GM10248 (cell line): ENCODE measurements at regions not wholly inside any gene's neighbourhood (a gene's known extent, or its start where the extent isn't known, plus 50 kb on each side); places are given as distances from the start of the nearest gene placed in this dataset.

Experiments
- CTCF ChIA-PET: fragments of 300-600 bp; sonication (Branson Sonifier 250); formaldehyde crosslinking; extraction: SDS; loops from one replicate; lab custom pipeline; 2021; ENCODE audit warnings: antibody characterized with exemption; lab: Yijun Ruan, JAX
- POLR2A ChIA-PET: fragments of 350-650 bp; sonication (Branson Sonifier 250); formaldehyde crosslinking; extraction: SDS; loops from one replicate; lab custom pipeline; 2020; ENCODE audit warnings: antibody characterized with exemption; lab: Yijun Ruan, JAX
- DNase-seq: peaks from one replicate; pipeline ENCODE4 v3.0.0; 2012; ENCODE audit errors: extremely low spot score
- CTCF ChIP-seq: IDR thresholded peaks from 2 replicates; pipeline ENCODE4 v1.5.1; 2012; ENCODE audit warnings: mild to moderate bottlenecking, low read depth; ENCODE audit errors: extremely low read depth, missing control alignments, control extremely low read depth

GRCh38 chr7:121797657-121798452 lies 75.1 kb upstream of the PTPRZ1 start:
- no peak for TF ChIP-seq CTCF
- no peak for DNase-seq
- ChIA-PET CTCF (interaction anchor here (0.9 kb wide), 1 partner anchor 14 kb away, joined by 3 read pairs; no protein-coding TSS in a partner anchor), POLR2A (no interaction called here)

- CTCF ChIA-PET = interaction anchor here (0.9 to 1.0 kb wide), 2 partner anchors 10 to 14 kb away, joined by 3 read pairs; no protein-coding TSS in a partner anchor
- POLR2A ChIA-PET = no interaction called here
- DNase-seq = no peak
- TF ChIP-seq CTCF = no peak
Observed at GRCh38 chr7:121796936-121797656, 75.9 kb upstream of the PTPRZ1 start.

- POLR2A ChIA-PET = no interaction called here
- DNase-seq = no peak
- CTCF ChIA-PET = interaction anchor here (1.0 kb wide), 1 partner anchor 11 kb away, joined by 3 read pairs; no protein-coding TSS in a partner anchor
- no peak for TF ChIP-seq CTCF
Observed at GRCh38 chr7:121796381-121796780, 76.6 kb upstream of the PTPRZ1 start.

- CTCF ChIA-PET = no interaction called here
- no peak for TF ChIP-seq CTCF
- no peak for DNase-seq
- POLR2A ChIA-PET = no interaction called here
Observed at GRCh38 chr7:121795736-121796135, 77.2 kb upstream of the PTPRZ1 start.

DNA sequence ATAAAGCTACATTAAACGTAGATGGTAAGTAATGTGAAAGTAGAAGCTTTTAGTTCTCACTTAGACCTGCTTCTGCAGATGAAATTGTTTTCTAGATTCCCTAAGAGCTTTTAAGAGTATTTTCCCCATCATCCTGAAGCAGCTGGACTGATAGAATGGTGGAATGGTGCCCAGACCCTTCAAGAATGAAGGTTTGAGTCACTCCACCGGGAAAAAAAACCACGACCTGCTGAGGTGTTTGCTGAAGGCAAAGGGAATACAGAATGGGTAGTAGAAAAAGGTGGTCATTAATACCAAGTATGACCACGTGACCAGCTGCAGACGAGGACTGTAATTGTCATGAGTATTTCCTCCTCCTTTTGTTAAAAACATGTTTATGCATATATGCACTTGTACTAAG lies 79.2 kb upstream of the PTPRZ1 start:
- ChIA-PET POLR2A (no interaction called here), CTCF (no interaction called here)
- TF ChIP-seq CTCF = no peak
- no peak for DNase-seq

DNA sequence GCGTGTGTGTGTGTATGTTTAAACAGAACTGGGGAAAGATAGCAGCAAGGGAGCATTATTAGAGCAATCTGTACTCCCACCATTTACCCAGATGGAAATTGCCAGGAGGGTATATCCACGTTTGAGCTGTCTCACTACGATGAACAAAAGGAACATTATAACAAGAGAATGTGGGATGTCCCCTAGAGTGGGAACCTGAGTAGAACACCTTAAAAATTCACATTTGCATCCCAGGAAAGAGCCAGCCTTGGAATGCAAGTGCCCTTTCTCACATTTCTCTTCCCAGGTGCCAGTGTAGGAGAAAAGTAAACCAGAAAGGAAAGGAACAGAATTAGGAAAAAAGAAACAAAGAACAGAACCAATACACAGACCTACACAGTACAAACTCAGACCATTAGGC lies 95.3 kb upstream of the PTPRZ1 start:
- TF ChIP-seq CTCF = no peak
- POLR2A ChIA-PET = no interaction called here
- CTCF ChIA-PET = no interaction called here
- DNase-seq = no peak
